GM23338 (cell line): ENCODE measurements at regions not wholly inside any gene's neighbourhood (a gene's known extent, or its start where the extent isn't known, plus 50 kb on each side); places are given as distances from the start of the nearest gene placed in this dataset.

Source experiments
- ATAC-seq: fragments of 200-7000 bp; cut with Tn5 transposase; 3 replicates; pipeline ENCODE4 v1.9.1; 2020
- DNase-seq: peaks from one replicate; pipeline ENCODE4 v3.0.0-alpha.2; 2015; ENCODE audit warnings: low spot score
- H2AFZ ChIP-seq: fragments of 200-600 bp; sonication (generic); 2 replicates; pipeline ENCODE4 v1.8.0; 2016; ENCODE audit warnings: antibody characterized with exemption, mild to moderate bottlenecking, moderate library complexity
- H3F3A ChIP-seq: fragments of 200-600 bp; sonication (generic); replicated peaks from 2 replicates; pipeline ENCODE4 v1.8.0; 2017; ENCODE audit warnings: antibody characterized with exemption, mixed run types, low read depth
- H3K27ac ChIP-seq: fragments of 200-600 bp; sonication (generic); 2 replicates; pipeline ENCODE4 v1.6.1; 2016; ENCODE audit warnings: low read depth
- H3K27me3 ChIP-seq: fragments of 200-600 bp; sonication (generic); 2 replicates; pipeline ENCODE4 v1.8.0; 2016; ENCODE audit warnings: mild to moderate bottlenecking, mixed run types, moderate library complexity; ENCODE audit not compliant: insufficient read depth
- H3K36me3 ChIP-seq: fragments of 200-600 bp; sonication (generic); 2 replicates; pipeline ENCODE4 v1.8.0; 2016; ENCODE audit warnings: mild to moderate bottlenecking; ENCODE audit not compliant: insufficient read depth
- H3K4me1 ChIP-seq: fragments of 200-600 bp; sonication (generic); 2 replicates; pipeline ENCODE4 v1.8.0; 2016; ENCODE audit warnings: mild to moderate bottlenecking, moderate library complexity; ENCODE audit not compliant: insufficient read depth
- H3K4me2 ChIP-seq: fragments of 200-600 bp; sonication (generic); 2 replicates; pipeline ENCODE4 v1.7.1; 2017; ENCODE audit warnings: mixed run types
- H3K4me3 ChIP-seq: fragments of 200-600 bp; sonication (generic); 2 replicates; pipeline ENCODE4 v1.6.1; 2016; ENCODE audit warnings: mixed run types
- H3K79me2 ChIP-seq: fragments of 200-600 bp; sonication (generic); replicated peaks from 2 replicates; pipeline ENCODE4 v1.8.0; 2017; ENCODE audit warnings: mild to moderate bottlenecking; ENCODE audit not compliant: insufficient read depth
- H3K9me2 ChIP-seq: fragments of 200-600 bp; sonication (generic); 2 replicates; pipeline ENCODE4 v1.8.0; 2017; ENCODE audit not compliant: insufficient read depth
- H4K20me1 ChIP-seq: fragments of 200-600 bp; sonication (generic); replicated peaks from 2 replicates; pipeline ENCODE4 v1.8.0; 2017; ENCODE audit warnings: mild to moderate bottlenecking; ENCODE audit not compliant: insufficient read depth
- H3K27ac Mint-ChIP-seq: 2 replicates; pipeline ENCODE4 v1.8.0; 2020; ENCODE audit warnings: inconsistent platforms, mild to moderate bottlenecking, moderate library complexity, mixed read lengths
- H3K27me3 Mint-ChIP-seq: 3 replicates; pipeline ENCODE4 v1.8.0; 2022; ENCODE audit warnings: low read depth, mild to moderate bottlenecking, moderate library complexity, mixed read lengths, inconsistent platforms; ENCODE audit not compliant: insufficient read depth, poor library complexity
- H3K36me3 Mint-ChIP-seq: 3 replicates; pipeline ENCODE4 v1.8.0; 2021; ENCODE audit warnings: low read depth, mild to moderate bottlenecking, inconsistent platforms, moderate library complexity, mixed read lengths
- H3K4me1 Mint-ChIP-seq: 3 replicates; pipeline ENCODE4 v1.8.0; 2020; ENCODE audit warnings: mild to moderate bottlenecking, inconsistent platforms, mixed read lengths
- H3K4me3 Mint-ChIP-seq: 3 replicates; pipeline ENCODE4 v1.8.0; 2021; ENCODE audit warnings: moderate library complexity, mild to moderate bottlenecking, inconsistent platforms, mixed read lengths
- H3K9me3 Mint-ChIP-seq: 3 replicates; pipeline ENCODE4 v1.8.0; 2020; ENCODE audit warnings: moderate library complexity, mild to moderate bottlenecking, inconsistent platforms, mixed read lengths
- CREB1 ChIP-seq: fragments of 250-450 bp; sonication (Bioruptor Pico); IDR thresholded peaks from 2 replicates; pipeline ENCODE4 v1.5.0; 2020; ENCODE audit warnings: low read depth, mild to moderate bottlenecking, moderate library complexity
- CTCF ChIP-seq, 2 experiments: fragments of 200-600 bp in 1 of 2; sonication (generic) in 1 of 2; conservative IDR thresholded peaks; 2 replicates each; pipeline versions ENCODE4 v1.5.1 to v1.6.1; 2016 to 2017; ENCODE audit warnings: antibody characterized with exemption in 2 of 2, low read depth in 2 of 2, mild to moderate bottlenecking in 2 of 2, moderate library complexity in 1 of 2
- ETS1 ChIP-seq: IDR thresholded peaks from 2 replicates; pipeline ENCODE4 v1.6.1; 2016; ENCODE audit warnings: antibody characterized with exemption
- EZH2 ChIP-seq: fragments of 200-600 bp; sonication (generic); IDR thresholded peaks from one replicate; pipeline ENCODE4 v1.8.0; 2017; ENCODE audit warnings: antibody characterized with exemption, mild to moderate bottlenecking, low read depth; ENCODE audit not compliant: unreplicated experiment
- EZH2phosphoT487 ChIP-seq: fragments of 200-600 bp; sonication (generic); IDR thresholded peaks from one replicate; pipeline ENCODE4 v1.8.1; 2018; ENCODE audit warnings: antibody characterized with exemption; ENCODE audit not compliant: unreplicated experiment
- JUNB ChIP-seq: IDR thresholded peaks from one replicate; pipeline ENCODE4 v1.6.1; 2016; ENCODE audit warnings: antibody characterized with exemption; ENCODE audit not compliant: unreplicated experiment
- NANOG ChIP-seq: IDR thresholded peaks from 2 replicates; pipeline ENCODE4 v1.6.1; 2016; ENCODE audit warnings: antibody characterized with exemption, borderline replicate concordance
- POLR2AphosphoS5 ChIP-seq: IDR thresholded peaks from 2 replicates; pipeline ENCODE4 v1.6.1; 2016; ENCODE audit warnings: antibody characterized with exemption, low read depth
- REST ChIP-seq: IDR thresholded peaks from one replicate; pipeline ENCODE4 v1.6.1; 2018; ENCODE audit warnings: antibody characterized with exemption; ENCODE audit not compliant: unreplicated experiment
- STAT1 ChIP-seq: IDR thresholded peaks from one replicate; pipeline ENCODE4 v1.6.1; 2016; ENCODE audit warnings: antibody characterized with exemption; ENCODE audit not compliant: unreplicated experiment
- ZNF114 ChIP-seq: fragments of 250-450 bp; sonication (Bioruptor Pico); IDR thresholded peaks from 2 replicates; pipeline ENCODE4 v1.5.0; 2020; ENCODE audit warnings: mild to moderate bottlenecking, moderate library complexity
- ZNF331 ChIP-seq: fragments of 250-450 bp; sonication (Bioruptor Pico); IDR thresholded peaks from 2 replicates; pipeline ENCODE4 v1.5.0; 2020; ENCODE audit warnings: low read depth, mild to moderate bottlenecking, moderate library complexity
- ZNF462 ChIP-seq: fragments of 250-450 bp; sonication (Bioruptor Pico); IDR thresholded peaks from 2 replicates; pipeline ENCODE4 v1.5.0; 2020; ENCODE audit warnings: mild to moderate bottlenecking, moderate library complexity

- Mint-ChIP-seq H3K4me3 (no peak overlapping the region), H3K27ac (no peak overlapping the region), H3K9me3 (no peaks in the 10 kb centered on the region; the same call in 2 of the 3 replicates), H3K27me3 (peaks cover 4% of the 10 kb centered on the region), H3K36me3 (no peaks in the 10 kb centered on the region), H3K4me1 (no peaks in the 10 kb centered on the region)
- no peaks in the 10 kb centered on the region for H3K79me2 ChIP-seq
- no peak overlapping the region for H3K4me2 ChIP-seq
- ATAC-seq = no peak
- no peaks in the 10 kb centered on the region for H4K20me1 ChIP-seq
- no peak for TF ChIP-seq EZH2phosphoT487
- no peak for TF ChIP-seq JUNB
- no peak for TF ChIP-seq POLR2AphosphoS5
- TF ChIP-seq REST = no peak
- no peak for TF ChIP-seq ZNF462
- TF ChIP-seq NANOG = no peak
- no peak for TF ChIP-seq ZNF331
- no peak for TF ChIP-seq ETS1
- TF ChIP-seq CTCF (conservative IDR thresholded peaks at IDR 0.05; ENCODE audit: low read depth in 2 of 2) = no peak
- no peak for TF ChIP-seq EZH2
- TF ChIP-seq STAT1 = no peak
- TF ChIP-seq CREB1 = no peak
- no peak for TF ChIP-seq ZNF114
- no peak for DNase-seq
- H3K9me2 ChIP-seq = no peaks in the 10 kb centered on the region
- H2AFZ ChIP-seq = no peak overlapping the region
- H3F3A ChIP-seq = no peaks in the 10 kb centered on the region
- H3K27me3 ChIP-seq = no peaks in the 10 kb centered on the region
- no peaks in the 10 kb centered on the region for H3K36me3 ChIP-seq
- no peak overlapping the region for H3K27ac ChIP-seq
- H3K4me3 ChIP-seq = no peak overlapping the region
- no peaks in the 10 kb centered on the region for H3K4me1 ChIP-seq
Observed at GRCh38 chr1:181911715-181912114, 149.8 kb downstream of the ZNF648 start.
